HG03097 (cell line): ENCODE measurements at regions not wholly inside any gene's neighbourhood (a gene's known extent, or its start where the extent isn't known, plus 50 kb on each side); places are given as distances from the start of the nearest gene placed in this dataset.

Source experiments
- ATAC-seq: cut with Tn5 transposase; IDR thresholded peaks from one replicate; pipeline ENCODE4 v1.9.1; 2021; ENCODE audit not compliant: unreplicated experiment, low FRiP score

GRCh38 chr13:104301171-104301975 lies 1235.2 kb upstream of the SLC10A2 start:
- no peak for ATAC-seq

- no peak for ATAC-seq
Measured at GRCh38 chr13:104297075-104297474, 1230.9 kb upstream of the SLC10A2 start.

- ATAC-seq: no peak
Measured at GRCh38 chr13:104296286-104296685, 1230.1 kb upstream of the SLC10A2 start.

- no peak for ATAC-seq
Measured at GRCh38 chr13:104295537-104295936, 1229.3 kb upstream of the SLC10A2 start.

GRCh38 chr13:104289400-104289799 lies 1223.2 kb upstream of the SLC10A2 start:
- ATAC-seq: no peak

- ATAC-seq: no peak
Measured at GRCh38 chr13:104288496-104288895, 1222.3 kb upstream of the SLC10A2 start.

GRCh38 chr13:104286566-104287290 lies 1220.5 kb upstream of the SLC10A2 start:
- no peak for ATAC-seq

GRCh38 chr13:104281910-104282309 lies 1215.7 kb upstream of the SLC10A2 start:
- no peak for ATAC-seq

GRCh38 chr13:104270731-104271130 lies 1204.5 kb upstream of the SLC10A2 start:
- ATAC-seq: no peak

- no peak for ATAC-seq
Measured at GRCh38 chr13:104267206-104267811, 1201.1 kb upstream of the SLC10A2 start.

GRCh38 chr13:104256701-104257100 lies 1190.5 kb upstream of the SLC10A2 start:
- ATAC-seq: no peak

- ATAC-seq: no peak
Measured at GRCh38 chr13:104253063-104253680, 1187.0 kb upstream of the SLC10A2 start.

- ATAC-seq: no peak
Measured at GRCh38 chr13:104251931-104252330, 1185.7 kb upstream of the SLC10A2 start.

- ATAC-seq: no peak
Measured at GRCh38 chr13:104246955-104247354, 1180.7 kb upstream of the SLC10A2 start.

- ATAC-seq: no peak
Measured at GRCh38 chr13:104206450-104207044, 1140.3 kb upstream of the SLC10A2 start.

- ATAC-seq: no peak
Measured at GRCh38 chr13:104204177-104204576, 1138.0 kb upstream of the SLC10A2 start.

- ATAC-seq: no peak
Measured at GRCh38 chr13:104198801-104199200, 1132.6 kb upstream of the SLC10A2 start.

GRCh38 chr13:104196611-104197010 lies 1130.4 kb upstream of the SLC10A2 start:
- no peak for ATAC-seq

- no peak for ATAC-seq
Measured at GRCh38 chr13:104181526-104182231, 1115.5 kb upstream of the SLC10A2 start.

- ATAC-seq: no peak
Measured at GRCh38 chr13:104170980-104171555, 1104.9 kb upstream of the SLC10A2 start.
